Sigmoid colon (tissue), 6 donors: ENCODE measurements at regions not wholly inside any gene's neighbourhood (a gene's known extent, or its start where the extent isn't known, plus 50 kb on each side); places are given as distances from the start of the nearest gene placed in this dataset.

ENCODE experiments used
- DNase-seq: peaks from one replicate; pipeline ENCODE4 v3.0.0-alpha.2; 2019
- H3K27ac ChIP-seq, 4 donors: fragments of 200-600 bp; sonication (generic); one replicate each; pipeline ENCODE4 v1.5.1; 2016 to 2019; ENCODE audit warnings: mild to moderate bottlenecking in 1 of 4
- H3K27me3 ChIP-seq, 3 donors: fragments of 200-600 bp; sonication (generic); one replicate each; pipeline ENCODE4 v1.5.1; 2019; ENCODE audit warnings: mild to moderate bottlenecking in 1 of 3
- H3K36me3 ChIP-seq, 4 donors: fragments of 200-600 bp; sonication (generic); one replicate each; pipeline ENCODE4 v1.5.1; 2016 to 2019
- H3K4me1 ChIP-seq, 4 donors: fragments of 200-600 bp; sonication (generic); one replicate each; pipeline ENCODE4 v1.5.1; 2017 to 2019
- H3K4me3 ChIP-seq, 4 donors: fragments of 200-600 bp; sonication (generic); one replicate each; pipeline ENCODE4 v1.5.1; 2017 to 2019; ENCODE audit warnings: mild to moderate bottlenecking in 2 of 4, moderate library complexity in 1 of 4
- H3K9me3 ChIP-seq, 4 donors: fragments of 200-600 bp in 3 of 4; sonication (generic) in 3 of 4; one replicate each; pipeline versions ENCODE4 v1.5.1 to v1.6.1; 2013 to 2019
- CTCF ChIP-seq, 4 experiments: fragments of 450-650 bp in 3 of 4; fragments of 200-600 bp in 1 of 4; IDR thresholded peaks; one replicate each; pipeline ENCODE4 v1.5.1; 2016 to 2019; ENCODE audit warnings: antibody characterized with exemption in 4 of 4, mild to moderate bottlenecking in 3 of 4, moderate library complexity in 2 of 4
- EP300 ChIP-seq, 4 donors: sonication (generic); formaldehyde crosslinking; IDR thresholded peaks; one replicate each; pipeline ENCODE4 v1.6.1; 2017; ENCODE audit warnings: antibody characterized with exemption in 4 of 4
- POLR2A ChIP-seq, 2 donors: fragments of 450-650 bp; IDR thresholded peaks; one replicate each; pipeline ENCODE4 v1.6.1; 2016; ENCODE audit warnings: antibody characterized with exemption in 2 of 2, mild to moderate bottlenecking in 2 of 2, moderate library complexity in 2 of 2
- POLR2AphosphoS5 ChIP-seq, 4 donors: sonication (generic); formaldehyde crosslinking; IDR thresholded peaks; one replicate each; pipeline ENCODE4 v1.6.1; 2017; ENCODE audit warnings: antibody characterized with exemption in 4 of 4
- WGBS, 2 donors: extraction: QIAGEN DNeasy Blood & Tissue Kit; methylation state at CpG; one replicate each; pipeline ENCODE4 v1.1.7; 2013; 5-methylcytosine and 5-hydroxymethylcytosine counted together
- intact Hi-C: fragments of 100-400 bp; cut with DNase I; formaldehyde crosslinking; loops from one replicate; pipeline ENCODE4 v1.15.1; 2023
- donor health status: healthy with polysubstance abuse.
- donor health status: healthy.

- no peak for DNase-seq
- WGBS, 2 donors = 90 to 91% methylated on average over 3 of the region's 3 CpGs
These were observed 72.6 kb upstream of the GALNT10 start for GRCh38 chr5:154117930-154118329.

GRCh38 chr5:154118385-154118784 lies 72.1 kb upstream of the GALNT10 start:
- intact Hi-C loops = no loop called here
- H3K9me3 ChIP-seq = no peaks in the 10 kb centered on the region
- no peak for TF ChIP-seq POLR2A (IDR thresholded peaks at IDR 0.05)
- no peak for TF ChIP-seq EP300 (IDR thresholded peaks at IDR 0.05)
- TF ChIP-seq POLR2AphosphoS5 (IDR thresholded peaks at IDR 0.05) = no peak
- no peak for TF ChIP-seq CTCF (IDR thresholded peaks at IDR 0.05)
- H3K27me3 ChIP-seq = no peaks in the 10 kb centered on the region
- 54 to 68% methylated on average over 2 of the region's 2 CpGs for WGBS, 2 donors
- no peak overlapping the region for H3K27ac ChIP-seq
- H3K36me3 ChIP-seq = no peaks in the 10 kb centered on the region
- no peaks in the 10 kb centered on the region for H3K4me1 ChIP-seq
- H3K4me3 ChIP-seq = no peak overlapping the region
- DNase-seq = no peak

More at GRCh38 chr5:154117930-154118329, 72.6 kb upstream of the GALNT10 start:
- no peaks in the 10 kb centered on the region for H3K36me3 ChIP-seq
- TF ChIP-seq CTCF (IDR thresholded peaks at IDR 0.05) (no peak), POLR2AphosphoS5 (IDR thresholded peaks at IDR 0.05) (no peak), EP300 (IDR thresholded peaks at IDR 0.05) (no peak)
- no peak overlapping the region for H3K27ac ChIP-seq
- intact Hi-C loops = no loop called here
- no peaks in the 10 kb centered on the region for H3K9me3 ChIP-seq
- no peak overlapping the region for H3K4me3 ChIP-seq
- no peaks in the 10 kb centered on the region for H3K27me3 ChIP-seq
- no peaks in the 10 kb centered on the region for H3K4me1 ChIP-seq

GRCh38 chr5:154118893-154119336 lies 71.6 kb upstream of the GALNT10 start:
- TF ChIP-seq EP300 (IDR thresholded peaks at IDR 0.05) = no peak
- no peak for TF ChIP-seq CTCF (IDR thresholded peaks at IDR 0.05)
- TF ChIP-seq POLR2A (IDR thresholded peaks at IDR 0.05) = no peak
- TF ChIP-seq POLR2AphosphoS5 (IDR thresholded peaks at IDR 0.05) = no peak
- H3K4me3 ChIP-seq = no peak overlapping the region
- no peaks in the 10 kb centered on the region for H3K9me3 ChIP-seq
- H3K27ac ChIP-seq = no peak overlapping the region
- H3K27me3 ChIP-seq = no peaks in the 10 kb centered on the region
- H3K4me1 ChIP-seq = no peaks in the 10 kb centered on the region
- no peaks in the 10 kb centered on the region for H3K36me3 ChIP-seq
- DNase-seq = no peak
- intact Hi-C loops = no loop called here
- WGBS, 2 donors = 54 to 72% methylated on average over 4 of the region's 4 CpGs

GRCh38 chr5:154129013-154129412 lies 61.5 kb upstream of the GALNT10 start:
- intact Hi-C loops = no loop called here
- Histone ChIP-seq H3K27me3 (no peaks in the 10 kb centered on the region), H3K27ac (no peak overlapping the region), H3K9me3 (no peaks in the 10 kb centered on the region), H3K36me3 (no peaks in the 10 kb centered on the region), H3K4me1 (no peaks in the 10 kb centered on the region), H3K4me3 (no peak overlapping the region)
- 94 to 96% methylated on average over 3 of the region's 3 CpGs for WGBS, 2 donors
- DNase-seq = no peak
- TF ChIP-seq POLR2AphosphoS5 (IDR thresholded peaks at IDR 0.05) (no peak), POLR2A (IDR thresholded peaks at IDR 0.05) (no peak), EP300 (IDR thresholded peaks at IDR 0.05) (no peak), CTCF (IDR thresholded peaks at IDR 0.05) (no peak)

- no peak for DNase-seq
- WGBS, 2 donors = 20 to 67% methylated on average over 1 of the region's 1 CpG
- H3K36me3 ChIP-seq = no peaks in the 10 kb centered on the region
- H3K4me1 ChIP-seq = no peaks in the 10 kb centered on the region
- no peak for TF ChIP-seq POLR2AphosphoS5 (IDR thresholded peaks at IDR 0.05)
- no peak for TF ChIP-seq EP300 (IDR thresholded peaks at IDR 0.05)
- no peak for TF ChIP-seq CTCF (IDR thresholded peaks at IDR 0.05)
- TF ChIP-seq POLR2A (IDR thresholded peaks at IDR 0.05) = no peak
- H3K9me3 ChIP-seq = no peaks in the 10 kb centered on the region
- H3K27me3 ChIP-seq = no peaks in the 10 kb centered on the region
- H3K4me3 ChIP-seq = no peak overlapping the region
- intact Hi-C loops = no loop called here
- no peak overlapping the region for H3K27ac ChIP-seq
These were observed 60.6 kb upstream of the GALNT10 start for GRCh38 chr5:154129921-154130320.
